Tibial artery (tissue), 4 donors: ENCODE measurements at regions not wholly inside any gene's neighbourhood (a gene's known extent, or its start where the extent isn't known, plus 50 kb on each side); places are given as distances from the start of the nearest gene placed in this dataset.

Source experiments
- DNase-seq, 2 donors: peaks; one replicate each; pipeline ENCODE4 v3.0.0-alpha.2; 2019
- H3K27ac ChIP-seq, 2 donors: fragments of 200-600 bp; sonication (generic) in 1 of 2; 1 replicate in 1 of 2; 2 replicates in 1 of 2; pipeline ENCODE4 v1.5.1; 2018 to 2019; ENCODE audit warnings: mild to moderate bottlenecking in 1 of 2
- H3K27me3 ChIP-seq, 2 donors: fragments of 200-600 bp; sonication (generic) in 1 of 2; one replicate each; pipeline versions ENCODE4 v1.5.1 to v1.6.0; 2016 to 2019
- H3K36me3 ChIP-seq, 3 donors: fragments of 200-600 bp; sonication (generic) in 2 of 3; one replicate each; pipeline ENCODE4 v1.5.1; 2016 to 2019; ENCODE audit warnings: mild to moderate bottlenecking in 2 of 3
- H3K4me1 ChIP-seq, 4 donors: fragments of 200-600 bp; sonication (generic) in 2 of 4; 1 replicate in 3 of 4; 2 replicates in 1 of 4; pipeline ENCODE4 v1.5.1; 2016 to 2019
- H3K4me3 ChIP-seq, 2 donors: fragments of 200-600 bp; sonication (generic) in 1 of 2; 1 replicate in 1 of 2; 2 replicates in 1 of 2; pipeline ENCODE4 v1.5.1; 2018 to 2019; ENCODE audit warnings: mild to moderate bottlenecking in 2 of 2
- H3K9me3 ChIP-seq, 3 donors: fragments of 200-600 bp; sonication (generic) in 1 of 3; one replicate each; pipeline ENCODE4 v1.5.1; 2016 to 2019
- intact Hi-C: fragments of 100-400 bp; cut with DNase I; formaldehyde crosslinking; loops from one replicate; pipeline ENCODE4 v1.15.0; 2023; ENCODE audit warnings: low total_unique reads
- TF ChIP-seq, protein P1 (sequence below), 2 experiments: fragments of 200-600 bp in 1 of 2; fragments of 450-650 bp in 1 of 2; IDR thresholded peaks; one replicate each; pipeline ENCODE4 v1.5.1; 2017 to 2019; ENCODE audit warnings: antibody characterized with exemption in 2 of 2, mild to moderate bottlenecking in 1 of 2, moderate library complexity in 1 of 2

DNA sequence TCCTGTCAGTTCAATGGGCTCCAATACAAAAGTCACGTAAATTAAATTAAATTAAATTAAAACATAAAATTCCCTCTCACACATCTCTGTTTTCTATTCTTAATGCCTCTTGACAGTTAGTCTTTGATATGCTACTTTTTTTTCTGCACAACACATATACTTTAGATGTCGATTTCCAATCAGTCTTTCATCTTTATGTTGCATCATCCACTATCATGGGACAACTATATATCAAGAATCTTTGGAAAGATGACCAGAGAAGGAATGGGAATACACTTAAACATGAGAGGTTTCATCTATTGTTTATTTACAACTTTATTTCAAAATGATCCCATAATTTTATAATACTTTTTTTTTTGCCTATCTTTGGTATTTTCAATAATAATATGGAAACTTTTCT is 733.3 kb upstream of the FANCL start:
- Histone ChIP-seq H3K4me1 (no peaks in the 10 kb centered on the region), H3K27ac (no peak overlapping the region), H3K4me3 (no peak overlapping the region), H3K36me3 (no peaks in the 10 kb centered on the region), H3K27me3 (no peaks in the 10 kb centered on the region), H3K9me3 (no peaks in the 10 kb centered on the region)
- no peak for DNase-seq
- intact Hi-C loops: no loop called here
- TF ChIP-seq, protein P1, sequence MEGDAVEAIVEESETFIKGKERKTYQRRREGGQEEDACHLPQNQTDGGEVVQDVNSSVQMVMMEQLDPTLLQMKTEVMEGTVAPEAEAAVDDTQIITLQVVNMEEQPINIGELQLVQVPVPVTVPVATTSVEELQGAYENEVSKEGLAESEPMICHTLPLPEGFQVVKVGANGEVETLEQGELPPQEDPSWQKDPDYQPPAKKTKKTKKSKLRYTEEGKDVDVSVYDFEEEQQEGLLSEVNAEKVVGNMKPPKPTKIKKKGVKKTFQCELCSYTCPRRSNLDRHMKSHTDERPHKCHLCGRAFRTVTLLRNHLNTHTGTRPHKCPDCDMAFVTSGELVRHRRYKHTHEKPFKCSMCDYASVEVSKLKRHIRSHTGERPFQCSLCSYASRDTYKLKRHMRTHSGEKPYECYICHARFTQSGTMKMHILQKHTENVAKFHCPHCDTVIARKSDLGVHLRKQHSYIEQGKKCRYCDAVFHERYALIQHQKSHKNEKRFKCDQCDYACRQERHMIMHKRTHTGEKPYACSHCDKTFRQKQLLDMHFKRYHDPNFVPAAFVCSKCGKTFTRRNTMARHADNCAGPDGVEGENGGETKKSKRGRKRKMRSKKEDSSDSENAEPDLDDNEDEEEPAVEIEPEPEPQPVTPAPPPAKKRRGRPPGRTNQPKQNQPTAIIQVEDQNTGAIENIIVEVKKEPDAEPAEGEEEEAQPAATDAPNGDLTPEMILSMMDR (IDR thresholded peaks at IDR 0.05): no peak

DNA sequence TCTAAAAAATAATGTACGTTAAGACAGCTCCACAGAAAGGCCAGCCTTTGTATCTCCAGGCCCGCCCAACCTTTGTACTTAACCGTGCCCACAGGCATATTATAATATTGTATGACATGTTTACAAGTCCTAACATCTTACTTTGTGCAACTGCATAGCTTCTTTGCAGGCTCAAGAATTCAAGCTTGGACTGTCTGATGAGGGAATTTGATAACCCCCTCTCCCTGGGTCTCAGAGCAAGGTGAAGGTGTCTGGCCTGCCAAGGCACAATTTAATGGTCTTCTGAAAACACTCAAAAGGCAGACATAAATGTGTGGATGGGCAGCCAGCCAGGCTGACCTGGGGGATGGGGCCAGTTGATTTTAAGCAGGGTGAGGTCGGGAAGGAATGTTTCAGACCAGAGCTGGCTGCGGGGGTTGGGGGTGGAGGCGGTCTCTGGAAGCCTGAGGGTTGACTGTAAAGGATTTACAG is 732.7 kb upstream of the FANCL start:
- Histone ChIP-seq H3K27me3 (no peaks in the 10 kb centered on the region), H3K9me3 (no peaks in the 10 kb centered on the region), H3K4me1 (no peaks in the 10 kb centered on the region), H3K4me3 (no peak overlapping the region), H3K27ac (no peak overlapping the region), H3K36me3 (no peaks in the 10 kb centered on the region)
- DNase-seq: no peak
- TF ChIP-seq, protein P1 (IDR thresholded peaks at IDR 0.05): no peak
- intact Hi-C loops: no loop called here

DNA sequence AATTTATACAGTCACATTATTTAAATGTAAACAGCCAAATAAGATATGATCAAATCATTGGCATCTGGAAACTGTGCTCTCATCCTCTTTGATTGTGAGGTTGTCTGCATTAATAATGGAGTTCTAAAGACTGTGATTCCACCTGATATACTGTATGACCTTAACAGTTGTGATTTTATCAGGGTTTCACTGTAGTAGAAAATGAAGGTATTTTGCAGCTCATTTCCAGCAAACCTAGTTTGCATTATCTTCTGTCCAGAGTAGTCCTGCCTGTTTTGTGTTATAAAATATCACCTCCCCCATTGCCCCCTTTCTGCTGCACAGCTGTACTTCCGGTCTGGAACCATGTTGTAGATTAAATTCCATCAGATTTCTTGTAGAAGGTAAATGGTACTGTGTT is 731.6 kb upstream of the FANCL start:
- intact Hi-C loops: no loop called here
- no peak for DNase-seq
- Histone ChIP-seq H3K9me3 (no peaks in the 10 kb centered on the region), H3K4me1 (no peaks in the 10 kb centered on the region), H3K36me3 (no peaks in the 10 kb centered on the region), H3K27me3 (no peaks in the 10 kb centered on the region), H3K27ac (no peak overlapping the region), H3K4me3 (no peak overlapping the region)
- TF ChIP-seq, protein P1 (IDR thresholded peaks at IDR 0.05): no peak

DNA sequence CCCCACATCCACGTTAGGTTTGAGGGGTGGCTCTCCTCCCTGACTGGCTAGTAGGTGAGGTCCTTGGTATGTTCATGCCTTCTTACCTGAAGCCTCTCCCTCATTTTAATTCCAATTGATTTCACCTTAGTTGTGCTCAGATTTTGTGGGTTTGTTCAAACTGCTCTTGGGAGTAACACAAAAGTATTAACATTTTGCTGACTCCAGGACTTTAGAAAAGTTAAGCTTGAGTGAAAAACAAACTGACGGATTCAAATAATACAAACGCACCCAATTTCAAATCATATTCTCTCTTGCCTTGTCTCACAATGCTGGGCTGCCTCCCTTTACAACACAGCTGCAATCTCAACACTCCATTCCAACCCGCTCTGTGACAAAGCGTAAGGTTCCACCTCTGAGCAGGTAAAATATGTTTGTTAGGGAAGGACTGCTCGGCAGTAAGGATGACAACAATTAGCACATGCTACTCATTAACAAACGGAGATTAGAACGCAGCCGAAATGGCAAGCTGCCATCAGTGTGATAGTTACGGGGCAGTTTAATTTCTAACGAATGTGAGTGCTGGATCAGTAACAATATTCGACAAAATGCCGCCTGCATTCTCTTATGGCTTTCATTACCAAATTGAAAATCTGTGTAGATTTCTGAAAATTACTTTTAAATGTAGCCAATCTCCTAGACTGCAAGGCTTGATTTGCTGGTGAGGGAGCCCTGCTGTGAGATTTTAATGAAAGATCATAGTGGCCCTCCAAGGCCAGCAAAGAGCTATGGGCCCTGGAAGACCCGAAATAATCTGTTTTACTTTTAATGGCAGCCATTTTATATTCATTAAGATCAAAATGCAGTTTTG is 730.6 kb upstream of the FANCL start:
- DNase-seq: no peak
- Histone ChIP-seq H3K9me3 (no peaks in the 10 kb centered on the region), H3K4me3 (no peak overlapping the region), H3K27ac (no peak overlapping the region), H3K27me3 (no peaks in the 10 kb centered on the region), H3K4me1 (no peaks in the 10 kb centered on the region), H3K36me3 (no peaks in the 10 kb centered on the region)
- TF ChIP-seq, protein P1 (IDR thresholded peaks at IDR 0.05): no peak
- intact Hi-C loops: no loop called here

DNA sequence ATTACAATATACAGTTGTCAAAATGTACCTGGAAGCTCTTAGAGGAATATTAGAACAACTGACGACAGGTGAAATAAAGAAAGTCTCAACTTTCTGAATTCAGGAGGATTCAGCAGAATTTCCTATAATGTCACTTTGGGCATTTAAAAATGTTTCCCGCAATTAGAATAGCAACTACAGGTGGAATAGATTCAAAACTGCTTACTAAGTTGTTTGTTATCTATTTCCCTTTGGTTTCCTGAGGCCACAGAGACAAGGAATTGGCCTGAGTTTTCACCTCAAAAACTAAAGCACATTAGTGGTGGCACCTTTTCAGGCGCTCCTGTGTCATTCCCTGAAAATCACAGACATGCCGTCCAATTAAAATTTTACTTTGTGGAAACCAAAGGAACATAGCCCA is 729.2 kb upstream of the FANCL start:
- TF ChIP-seq, protein P1 (IDR thresholded peaks at IDR 0.05): no peak
- no peaks in the 10 kb centered on the region for H3K27me3 ChIP-seq
- H3K27ac ChIP-seq: no peak overlapping the region
- intact Hi-C loops: no loop called here
- no peak for DNase-seq
- no peak overlapping the region for H3K4me3 ChIP-seq
- no peaks in the 10 kb centered on the region for H3K4me1 ChIP-seq
- H3K36me3 ChIP-seq: no peaks in the 10 kb centered on the region
- no peaks in the 10 kb centered on the region for H3K9me3 ChIP-seq
